ENCODE measurements at regions not wholly inside any gene's neighbourhood (a gene's known extent, or its start where the extent isn't known, plus 50 kb on each side); places are given as distances from the start of the nearest gene placed in this dataset.

GRCh38 chr4:24476282-24476681, 108.1 kb downstream of the DHX15 start:
- Histone ChIP-seq H3K56ac (replicated peaks; ENCODE audit: insufficient read length, low read depth, low read length) (no peak overlapping the region), H3K14ac (ENCODE audit: insufficient read length) (no peak overlapping the region), H3K4me3 (ENCODE audit: extremely low read depth in 1 of 4, insufficient read depth in 2 of 4, low read depth in 3 of 4, low read length in 4 of 4) (no peak overlapping the region), H3K4me2 (ENCODE audit: insufficient read depth in 1 of 2, low read depth in 2 of 2, low read length in 2 of 2) (no peak overlapping the region), H4K91ac (replicated peaks; ENCODE audit: insufficient read length, low read length) (no peak overlapping the region), H3K23me2 (ENCODE audit: low read depth, low read length) (peaks cover 13% of the 10 kb centered on the region), H2AK5ac (ENCODE audit: low read depth, low read length) (no peak overlapping the region), H3K79me2 (ENCODE audit: control insufficient read depth in 1 of 2, insufficient read depth in 2 of 2, low read length in 2 of 2) (no peaks in the 10 kb centered on the region), H3K23ac (ENCODE audit: insufficient read length) (no peak overlapping the region), H3K27ac (ENCODE audit: low read depth, low read length) (no peak overlapping the region), H3K36me3 (ENCODE audit: control insufficient read depth in 2 of 4, insufficient read depth in 4 of 4, low read length in 3 of 4) (no peaks in the 10 kb centered on the region), H3K4ac (replicated peaks; ENCODE audit: insufficient read length, low read depth, low read length) (no peak overlapping the region), H4K5ac (ENCODE audit: insufficient read length, low read depth, low read length) (no peak overlapping the region), H3K27me3 (replicated peaks in 1 of 4; ENCODE audit: control insufficient read depth in 3 of 4, extremely low read depth in 1 of 4, insufficient read depth in 3 of 4, low read length in 3 of 4) (peaks cover 0 to 4% (median 0%) of the 10 kb centered on the region in 4 experiments; a peak in 2 of 7 replicates), H3K79me1 (ENCODE audit: low read depth, low read length) (no peaks in the 10 kb centered on the region), H3K9me3 (ENCODE audit: insufficient read depth in 2 of 2, low read depth in 1 of 2, low read length in 1 of 2) (no peaks in the 10 kb centered on the region), H2BK5ac (ENCODE audit: low read depth, low read length) (no peak overlapping the region), H4K20me1 (replicated peaks in 1 of 2; ENCODE audit: control insufficient read depth in 1 of 2, insufficient read depth in 2 of 2, low read length in 2 of 2) (no peaks in the 10 kb centered on the region), H2AFZ (ENCODE audit: low read length) (no peak overlapping the region), H4K8ac (ENCODE audit: extremely low read depth, insufficient read depth, low read length) (no peak overlapping the region), H2BK20ac (ENCODE audit: low read length) (no peak overlapping the region), H3K4me1 (replicated peaks in 1 of 4; ENCODE audit: control insufficient read depth in 3 of 4, insufficient read depth in 4 of 4, low read length in 3 of 4) (peaks cover 5 to 18% (median 10%) of the 10 kb centered on the region in 4 experiments), H3K9ac (replicated peaks in 1 of 4; ENCODE audit: extremely low read depth in 1 of 4, low read depth in 3 of 4, low read length in 3 of 4) (no peak overlapping the region), H2BK120ac (replicated peaks; ENCODE audit: low read depth, low read length) (no peak overlapping the region), H2BK12ac (ENCODE audit: low read depth, low read length) (no peak overlapping the region), H2BK15ac (ENCODE audit: low read length) (no peak overlapping the region), H3K18ac (ENCODE audit: extremely low read depth, low read length) (no peak overlapping the region)
- TF ChIP-seq CTCF (IDR thresholded peaks at IDR 0.05; ENCODE audit: control extremely low read depth in 1 of 3, insufficient read depth in 1 of 3, low read depth in 1 of 3, low read length in 3 of 3) (peak in 2 of 3 experiments; percentile 27 to 62; a peak in 2 of 4 replicates), RAD21 (IDR thresholded peaks at IDR 0.05 in 1 of 2, conservative IDR thresholded peaks at IDR 0.05 in 1 of 2; ENCODE audit: low read depth in 2 of 2, low read length in 2 of 2) (peak; percentile 23 to 33), NANOG (IDR thresholded peaks at IDR 0.05; ENCODE audit: insufficient read depth, low read depth, low read length, poor library complexity, severe bottlenecking) (no peak)
- FAIRE-seq (peak; percentile 39), DNase-seq (ENCODE audit: low read depth in 1 of 2, low spot score in 2 of 2) (no peak)
- ChIA-PET CTCF (ENCODE audit: partially characterized antibody) (interaction anchor here (0.6 to 4.7 kb wide), 40 partner anchors 9 to 505 kb away, joined by 3 to 71 read pairs (median 4); no protein-coding TSS in a partner anchor), POLR2A (ENCODE audit: partially characterized antibody) (interaction anchor here (0.8 to 2.1 kb wide), 3 partner anchors 13 to 108 kb away, joined by 3 to 6 read pairs (median 4); partner anchors contain the start of gene DHX15)
- 52% methylated on average over 4 of the region's 4 CpGs; no CpG with 5 or more reads in 1 of the 2 experiments for WGBS, 2 experiments (ENCODE audit: extremely low coverage in 1 of 2, insufficient coverage in 1 of 2, insufficient read length in 1 of 2, insufficient replicate concordance in 2 of 2, low coverage in 1 of 2, low lambda C conversion rate in 2 of 2, missing lambda C conversion rate in 1 of 2)
